ENCODE measurements at regions not wholly inside any gene's neighbourhood (a gene's known extent, or its start where the extent isn't known, plus 50 kb on each side); places are given as distances from the start of the nearest gene placed in this dataset.

DNA sequence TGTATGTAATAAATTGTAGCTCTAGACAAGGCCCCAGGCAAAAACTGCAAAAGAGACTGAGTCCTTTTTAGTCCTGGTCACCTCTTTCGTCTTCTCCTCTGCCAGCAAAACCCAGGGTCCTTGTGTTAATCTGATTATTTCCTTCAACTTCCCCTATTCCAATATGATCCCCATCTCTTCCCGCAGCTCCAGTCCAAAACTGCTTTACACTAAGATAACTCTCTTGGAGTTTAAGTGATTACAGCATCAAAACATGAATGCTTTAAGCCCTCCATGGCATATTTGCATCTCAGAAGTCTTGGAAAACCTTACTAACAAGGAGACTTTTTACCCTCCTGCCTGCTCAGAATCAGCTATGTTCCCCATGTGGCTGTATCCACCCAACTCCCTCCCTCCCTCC is 59.3 kb downstream of the MAGEA1 start:
- TF ChIP-seq POLR2AphosphoS5 (IDR thresholded peaks at IDR 0.05; ENCODE audit: low read depth, low read length) = no peak
- no peak for TF ChIP-seq TCF7L2 (IDR thresholded peaks at IDR 0.05; ENCODE audit: low read depth, low read length)
- TF ChIP-seq, protein P1, sequence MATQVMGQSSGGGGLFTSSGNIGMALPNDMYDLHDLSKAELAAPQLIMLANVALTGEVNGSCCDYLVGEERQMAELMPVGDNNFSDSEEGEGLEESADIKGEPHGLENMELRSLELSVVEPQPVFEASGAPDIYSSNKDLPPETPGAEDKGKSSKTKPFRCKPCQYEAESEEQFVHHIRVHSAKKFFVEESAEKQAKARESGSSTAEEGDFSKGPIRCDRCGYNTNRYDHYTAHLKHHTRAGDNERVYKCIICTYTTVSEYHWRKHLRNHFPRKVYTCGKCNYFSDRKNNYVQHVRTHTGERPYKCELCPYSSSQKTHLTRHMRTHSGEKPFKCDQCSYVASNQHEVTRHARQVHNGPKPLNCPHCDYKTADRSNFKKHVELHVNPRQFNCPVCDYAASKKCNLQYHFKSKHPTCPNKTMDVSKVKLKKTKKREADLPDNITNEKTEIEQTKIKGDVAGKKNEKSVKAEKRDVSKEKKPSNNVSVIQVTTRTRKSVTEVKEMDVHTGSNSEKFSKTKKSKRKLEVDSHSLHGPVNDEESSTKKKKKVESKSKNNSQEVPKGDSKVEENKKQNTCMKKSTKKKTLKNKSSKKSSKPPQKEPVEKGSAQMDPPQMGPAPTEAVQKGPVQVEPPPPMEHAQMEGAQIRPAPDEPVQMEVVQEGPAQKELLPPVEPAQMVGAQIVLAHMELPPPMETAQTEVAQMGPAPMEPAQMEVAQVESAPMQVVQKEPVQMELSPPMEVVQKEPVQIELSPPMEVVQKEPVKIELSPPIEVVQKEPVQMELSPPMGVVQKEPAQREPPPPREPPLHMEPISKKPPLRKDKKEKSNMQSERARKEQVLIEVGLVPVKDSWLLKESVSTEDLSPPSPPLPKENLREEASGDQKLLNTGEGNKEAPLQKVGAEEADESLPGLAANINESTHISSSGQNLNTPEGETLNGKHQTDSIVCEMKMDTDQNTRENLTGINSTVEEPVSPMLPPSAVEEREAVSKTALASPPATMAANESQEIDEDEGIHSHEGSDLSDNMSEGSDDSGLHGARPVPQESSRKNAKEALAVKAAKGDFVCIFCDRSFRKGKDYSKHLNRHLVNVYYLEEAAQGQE (IDR thresholded peaks at IDR 0.05; ENCODE audit: insufficient read depth in 1 of 2, low read depth in 2 of 2, low read length in 1 of 2) = no peak
- TF ChIP-seq, protein P2, sequence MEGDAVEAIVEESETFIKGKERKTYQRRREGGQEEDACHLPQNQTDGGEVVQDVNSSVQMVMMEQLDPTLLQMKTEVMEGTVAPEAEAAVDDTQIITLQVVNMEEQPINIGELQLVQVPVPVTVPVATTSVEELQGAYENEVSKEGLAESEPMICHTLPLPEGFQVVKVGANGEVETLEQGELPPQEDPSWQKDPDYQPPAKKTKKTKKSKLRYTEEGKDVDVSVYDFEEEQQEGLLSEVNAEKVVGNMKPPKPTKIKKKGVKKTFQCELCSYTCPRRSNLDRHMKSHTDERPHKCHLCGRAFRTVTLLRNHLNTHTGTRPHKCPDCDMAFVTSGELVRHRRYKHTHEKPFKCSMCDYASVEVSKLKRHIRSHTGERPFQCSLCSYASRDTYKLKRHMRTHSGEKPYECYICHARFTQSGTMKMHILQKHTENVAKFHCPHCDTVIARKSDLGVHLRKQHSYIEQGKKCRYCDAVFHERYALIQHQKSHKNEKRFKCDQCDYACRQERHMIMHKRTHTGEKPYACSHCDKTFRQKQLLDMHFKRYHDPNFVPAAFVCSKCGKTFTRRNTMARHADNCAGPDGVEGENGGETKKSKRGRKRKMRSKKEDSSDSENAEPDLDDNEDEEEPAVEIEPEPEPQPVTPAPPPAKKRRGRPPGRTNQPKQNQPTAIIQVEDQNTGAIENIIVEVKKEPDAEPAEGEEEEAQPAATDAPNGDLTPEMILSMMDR (IDR thresholded peaks at IDR 0.05) = no peak
- TF ChIP-seq SIN3A (IDR thresholded peaks at IDR 0.05; ENCODE audit: borderline replicate concordance, insufficient read depth, low read depth, low read length) = no peak
- ChIA-PET POLR2A (no interaction called here), CTCF (no interaction called here)
- Histone ChIP-seq H3K4me3 (ENCODE audit: low read depth in 2 of 2, low read length in 2 of 2) (no peak overlapping the region), H3K9me3 (ENCODE audit: control insufficient read depth, insufficient read depth, low read depth, low read length) (no peaks in the 10 kb centered on the region), H3K36me3 (ENCODE audit: control insufficient read depth, insufficient read depth, low read length) (no peaks in the 10 kb centered on the region; the same call in 1 of the 2 replicates), H3K4me1 (ENCODE audit: control insufficient read depth, insufficient read depth, low read length) (no peaks in the 10 kb centered on the region), H3K27ac (ENCODE audit: low read length) (no peak overlapping the region), H3K27me3 (ENCODE audit: control insufficient read depth, insufficient read depth, low read length) (peaks cover 22% of the 10 kb centered on the region)
- ATAC-seq (no peak), DNase-seq (ENCODE audit: low read depth, low spot score) (no peak)
- in situ Hi-C loops (cut with HindIII; ENCODE audit: low pct_unique_long_range_greater_than_20kb, low sequenced_read_pairs) = no loop called here
- no TSS peak for BruUV-seq (replicated peaks)
- intact Hi-C loops (cut with micrococcal nuclease; ENCODE audit: unreplicated experiment) = no loop called here
